Embryonic facial prominence (tissue), 1 donor: ENCODE measurements at regions not wholly inside any gene's neighbourhood (a gene's known extent, or its start where the extent isn't known, plus 50 kb on each side); places are given as distances from the start of the nearest gene placed in this dataset.
"Not testable (repeated sequence)": the region's sequence is repeated elsewhere in the genome, so short reads cannot be mapped to it uniquely, and the experiment has no call there.

Experiments
- DNase-seq: peaks from one replicate; pipeline ENCODE4 v3.0.0-alpha.2; 2016; ENCODE audit errors: extremely low spot score

DNA sequence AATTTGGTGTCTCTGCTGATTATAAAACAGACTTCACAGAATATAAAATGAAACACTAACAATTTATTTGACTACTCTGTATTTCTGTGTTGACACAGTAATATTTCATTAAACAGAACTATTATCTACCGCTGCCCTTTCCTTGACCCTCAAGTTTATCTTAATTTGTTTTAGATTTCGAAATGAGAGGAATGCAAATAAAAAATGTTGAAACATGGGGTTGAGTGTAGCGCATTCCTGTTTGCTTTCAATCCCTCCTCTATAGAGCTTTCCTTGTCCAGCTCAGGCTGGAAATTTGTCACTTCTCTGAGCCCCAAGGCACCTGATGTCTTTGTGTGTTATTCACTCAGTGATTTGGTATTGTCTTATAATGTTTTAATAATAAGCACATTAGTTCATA is 550.2 kb downstream of the ZBBX start:
- no peak for DNase-seq

DNA sequence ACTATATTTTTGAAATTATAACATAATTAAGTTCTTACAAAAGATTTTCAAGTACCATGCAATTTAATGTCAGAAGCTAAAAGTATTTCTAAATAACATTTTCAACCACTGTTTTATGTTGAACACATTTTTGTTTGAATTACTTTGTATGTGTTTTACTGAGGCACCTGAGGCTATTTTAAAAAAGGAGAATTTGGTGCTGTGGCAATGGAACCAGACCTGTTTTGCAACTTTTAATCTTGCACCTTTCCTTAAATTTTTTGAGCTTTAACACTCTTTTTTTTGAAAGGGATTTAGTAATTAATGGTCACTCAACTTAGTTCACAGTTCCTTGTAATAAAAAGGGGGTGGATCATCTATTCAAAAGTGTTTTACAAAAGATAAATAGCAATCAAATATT is 561.6 kb downstream of the ZBBX start:
- no peak for DNase-seq

DNA sequence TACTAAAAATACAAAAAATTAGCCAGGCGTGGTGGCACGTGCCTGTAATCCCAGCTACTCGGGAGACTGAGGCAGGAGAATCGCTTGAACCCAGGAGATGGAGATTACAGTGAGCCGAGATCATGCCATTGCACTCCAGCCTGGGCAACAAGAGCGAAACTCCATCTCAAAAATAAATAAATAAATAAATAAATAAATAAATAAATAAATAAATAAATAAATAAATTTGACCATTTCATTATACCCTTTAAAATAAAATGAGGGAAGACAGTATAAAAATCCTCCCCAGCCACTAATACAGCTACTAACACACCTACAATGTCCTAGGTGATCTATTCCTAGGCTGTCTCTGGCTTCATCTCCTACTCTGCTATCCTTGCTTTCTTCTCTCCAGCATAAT is 562.8 kb downstream of the ZBBX start:
- not testable (repeated sequence) for DNase-seq

DNA sequence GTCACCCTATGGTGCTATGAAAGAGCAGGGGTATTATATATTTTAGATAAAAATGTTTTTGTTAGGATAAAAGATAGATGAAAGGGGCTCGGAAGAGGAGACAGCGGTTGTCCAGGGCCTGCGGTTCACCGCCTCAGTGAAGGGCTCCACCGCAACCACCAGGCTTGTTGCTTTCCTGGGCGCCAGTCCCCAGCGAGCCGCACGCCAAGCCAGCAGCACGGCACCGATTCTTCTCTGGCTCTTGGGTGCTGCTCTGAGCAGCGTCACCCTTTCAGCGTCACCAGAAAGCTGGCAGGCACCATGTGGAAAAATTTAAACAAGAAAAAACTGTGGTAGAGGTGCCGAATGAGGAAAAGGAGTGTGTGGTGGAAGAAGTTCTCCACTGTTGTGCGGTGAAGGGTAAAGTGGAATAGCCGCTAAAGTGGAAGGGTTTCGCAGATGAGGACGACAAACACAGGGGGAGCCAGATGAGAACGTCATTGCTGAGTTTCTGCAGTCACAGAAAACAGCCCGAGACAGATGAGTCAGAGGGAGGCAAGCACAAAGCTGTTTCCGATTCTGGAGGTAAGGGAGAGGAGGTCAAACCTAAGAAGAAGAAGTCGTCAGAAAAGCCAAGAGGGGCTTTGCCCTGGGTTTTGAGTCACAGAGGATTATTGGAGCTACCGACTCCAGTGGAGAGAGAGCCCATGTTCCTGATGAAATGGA is 569.2 kb downstream of the ZBBX start:
- no peak for DNase-seq

DNA sequence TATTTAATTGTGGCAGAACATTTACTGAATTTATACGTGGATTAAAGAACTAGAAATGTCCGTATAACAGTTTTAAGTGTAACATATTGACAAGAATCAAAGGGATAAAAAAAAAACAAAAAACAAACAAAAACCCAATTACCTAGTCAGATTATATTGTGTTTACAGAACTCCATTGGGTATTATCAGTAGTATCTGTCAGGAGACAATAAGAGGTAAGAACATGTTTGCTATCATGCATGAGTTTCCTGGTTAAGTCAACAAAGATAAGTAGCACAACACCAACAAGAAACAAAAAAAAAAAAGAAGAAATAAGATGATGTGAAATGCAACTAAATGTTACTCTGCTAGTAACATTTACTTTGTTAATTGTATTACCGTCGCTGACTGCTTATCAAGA is 570.6 kb downstream of the ZBBX start:
- no peak for DNase-seq

DNA sequence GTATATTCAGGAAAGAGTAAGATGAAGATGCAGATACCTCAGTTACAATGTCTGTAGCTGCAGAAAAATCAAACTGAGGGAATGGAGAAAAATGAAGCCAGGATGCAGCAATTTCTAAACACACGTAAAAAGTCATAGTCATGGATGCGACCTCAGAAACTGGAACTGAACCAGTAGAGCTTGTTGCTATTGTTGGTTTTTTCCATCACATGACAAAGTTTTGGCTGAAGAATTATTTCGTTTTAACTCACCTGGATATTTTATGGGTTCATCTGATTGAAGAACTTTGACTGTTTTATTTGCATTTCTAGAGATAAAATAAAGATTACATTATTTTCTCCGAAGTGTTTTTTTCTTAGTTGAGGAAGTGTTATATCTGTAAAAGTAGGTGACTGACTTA is 591.2 kb downstream of the ZBBX start:
- no peak for DNase-seq

DNA sequence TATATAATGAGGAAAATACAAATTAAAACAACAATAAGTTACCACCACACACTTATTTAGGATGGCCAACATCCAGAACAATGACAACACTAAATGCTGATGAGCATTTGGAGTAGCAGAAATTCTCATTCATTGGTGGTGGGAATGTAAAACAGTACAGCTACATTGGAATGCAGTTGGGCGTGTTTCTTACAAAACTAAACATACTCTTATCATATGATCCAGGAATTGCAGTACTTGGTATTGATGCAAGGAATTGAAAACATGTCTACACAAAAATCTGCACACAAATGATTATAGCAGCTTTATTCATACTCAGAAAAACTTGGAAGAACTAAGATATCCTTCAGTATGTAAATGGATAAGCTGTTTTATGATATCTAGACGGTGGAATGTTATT is 594.2 kb downstream of the ZBBX start:
- DNase-seq = no peak

DNA sequence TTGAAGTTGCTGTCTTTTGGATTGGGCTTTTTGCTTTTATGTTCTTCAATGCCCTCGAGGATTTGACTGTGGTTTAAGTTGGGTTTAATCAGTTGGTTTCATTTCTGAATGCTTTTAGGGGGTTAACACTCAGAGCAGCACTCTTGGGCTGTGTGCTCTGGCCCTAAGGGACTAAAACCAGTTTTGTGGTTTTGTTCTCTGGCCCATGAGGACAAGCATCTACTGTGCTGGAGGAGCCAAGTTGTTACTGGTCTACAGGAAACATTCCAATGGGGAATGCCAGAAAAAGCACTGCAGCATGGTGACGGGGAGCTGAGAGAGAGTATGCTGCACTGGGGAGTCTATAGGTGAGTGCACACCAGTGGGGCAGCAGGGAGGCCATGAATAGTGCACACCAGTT is 596.9 kb downstream of the ZBBX start:
- DNase-seq = no peak

DNA sequence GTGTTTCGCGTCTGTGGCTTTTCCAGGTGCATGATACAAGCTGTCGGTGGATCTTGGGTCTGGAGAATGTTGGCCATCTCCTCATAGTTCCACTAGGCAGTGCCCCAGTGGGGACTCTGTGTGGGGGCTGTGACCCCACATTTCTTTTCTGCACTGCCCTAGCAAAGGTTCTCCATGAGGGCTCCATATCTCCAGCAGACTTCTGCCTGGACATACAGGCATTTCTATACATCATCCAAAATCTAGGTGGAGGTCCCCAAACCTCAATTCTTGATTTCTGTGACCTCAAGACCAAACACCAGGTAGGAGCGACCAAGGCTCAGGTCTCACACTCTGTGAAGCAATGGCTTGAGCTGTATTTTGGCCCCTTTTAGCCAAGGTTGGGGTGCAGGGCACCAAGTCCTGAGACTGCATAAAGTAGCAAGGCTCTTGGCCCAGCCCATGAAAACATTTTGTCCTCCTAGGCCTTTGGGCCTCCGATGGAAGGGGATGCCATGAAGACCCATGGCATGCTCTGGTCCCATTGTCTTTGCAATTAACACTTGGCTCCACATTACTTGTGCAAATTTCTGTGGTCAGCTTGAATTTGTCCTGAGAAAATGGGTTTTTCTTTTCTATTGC is 615.3 kb downstream of the ZBBX start:
- no peak for DNase-seq

DNA sequence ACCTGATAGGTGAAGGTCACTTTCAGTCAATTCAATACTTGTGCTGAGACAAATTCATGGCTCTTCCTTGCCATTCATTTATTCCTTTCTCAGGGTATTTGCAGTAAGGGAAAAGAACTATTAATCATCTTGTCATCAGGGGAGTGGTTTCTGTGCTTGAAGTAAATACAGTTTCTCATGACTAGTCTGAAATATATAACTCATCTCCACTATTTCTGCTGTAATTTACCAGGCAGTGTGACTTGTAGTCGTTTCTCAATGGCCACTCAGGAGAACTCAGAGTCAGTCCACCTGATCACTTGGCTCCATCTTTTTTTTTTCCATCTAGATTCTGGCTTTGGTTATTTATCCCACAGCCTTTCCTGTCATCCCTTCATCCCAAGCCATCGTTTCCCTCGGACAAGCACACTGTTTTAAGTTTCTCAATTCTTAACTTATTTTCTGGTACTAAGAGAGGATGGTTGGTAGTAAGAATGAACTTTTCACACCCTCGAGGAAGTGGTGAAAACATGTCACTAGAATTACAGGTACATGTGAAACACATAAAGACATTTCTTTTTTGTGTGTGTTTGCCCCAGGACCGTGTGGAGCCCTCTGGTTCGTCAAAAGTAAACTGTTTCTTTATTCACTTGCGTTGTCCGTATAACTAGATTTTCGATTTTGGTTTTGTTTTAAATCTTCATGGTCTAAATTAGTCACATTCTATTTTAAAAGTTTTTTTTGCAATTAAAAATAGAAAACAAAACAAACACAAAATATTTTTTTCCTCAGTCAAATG is 620.2 kb downstream of the ZBBX start:
- DNase-seq = no peak

DNA sequence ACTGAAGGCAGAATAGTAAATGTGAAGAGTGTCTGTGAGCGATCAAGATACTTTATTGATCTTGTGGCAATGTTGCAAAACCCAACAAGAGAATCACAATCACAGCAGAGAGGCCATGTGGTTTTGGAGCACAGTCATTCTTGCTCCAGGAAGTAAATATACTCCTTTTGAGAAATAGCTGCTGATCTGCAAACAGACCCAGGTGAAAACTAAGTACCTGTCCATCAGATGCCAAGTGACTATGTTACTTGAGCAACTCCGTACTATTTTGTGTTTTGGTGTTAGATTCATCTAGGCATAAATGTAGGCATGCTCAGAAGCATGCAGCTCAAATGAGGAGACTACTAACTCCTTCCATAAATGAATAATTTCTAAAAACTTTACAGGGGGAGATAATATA is 627.9 kb downstream of the ZBBX start:
- no peak for DNase-seq

DNA sequence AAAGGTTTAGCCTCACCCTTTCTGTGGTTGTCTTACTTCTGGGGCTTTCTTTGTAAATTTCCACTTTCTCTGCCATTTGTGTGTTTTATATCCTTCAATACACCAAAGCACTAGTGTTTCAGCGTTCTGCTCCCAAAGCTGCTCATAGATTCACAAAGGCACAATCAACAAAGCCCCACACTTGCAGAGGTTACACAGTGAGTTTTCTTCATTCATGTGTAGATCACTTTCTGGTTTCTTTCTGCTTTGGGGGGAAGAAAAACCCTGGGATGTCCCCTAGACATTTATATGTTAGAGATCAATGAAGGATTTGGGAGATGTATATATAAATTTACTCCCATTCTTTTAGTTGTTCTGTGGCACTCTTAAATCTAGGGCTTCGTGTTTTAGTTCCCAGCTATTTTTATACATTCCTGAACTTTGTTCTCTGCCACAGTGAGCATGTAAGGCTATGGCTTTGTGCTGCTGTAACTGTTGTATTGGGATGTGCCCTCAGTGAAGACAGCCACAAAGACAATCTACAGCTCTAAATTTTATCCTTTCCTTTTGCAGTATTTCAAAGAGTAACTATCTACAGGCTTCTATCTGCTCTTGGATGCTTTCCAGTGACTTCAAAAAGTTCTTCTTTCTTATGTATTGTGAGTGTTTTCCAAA is 636.5 kb downstream of the ZBBX start:
- DNase-seq = no peak

DNA sequence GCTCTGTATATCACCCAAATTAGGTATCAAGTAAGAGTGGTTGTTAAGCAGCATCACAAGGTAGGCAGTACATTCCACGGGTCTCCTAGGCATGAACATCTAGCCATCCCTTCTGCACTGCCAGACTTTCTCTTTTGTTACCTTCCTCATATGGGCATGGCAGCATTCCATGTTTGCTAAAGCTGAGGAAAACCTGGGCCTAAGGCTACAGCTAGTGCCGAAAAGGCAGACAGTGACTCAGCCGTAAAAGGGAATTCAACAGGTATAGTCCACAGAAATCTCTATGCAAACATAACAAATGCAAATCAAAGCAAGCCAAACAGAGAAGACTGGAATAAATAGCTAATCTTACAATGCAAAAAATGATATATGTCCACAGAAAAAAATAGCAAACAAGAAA is 645.4 kb downstream of the ZBBX start:
- DNase-seq = no peak

DNA sequence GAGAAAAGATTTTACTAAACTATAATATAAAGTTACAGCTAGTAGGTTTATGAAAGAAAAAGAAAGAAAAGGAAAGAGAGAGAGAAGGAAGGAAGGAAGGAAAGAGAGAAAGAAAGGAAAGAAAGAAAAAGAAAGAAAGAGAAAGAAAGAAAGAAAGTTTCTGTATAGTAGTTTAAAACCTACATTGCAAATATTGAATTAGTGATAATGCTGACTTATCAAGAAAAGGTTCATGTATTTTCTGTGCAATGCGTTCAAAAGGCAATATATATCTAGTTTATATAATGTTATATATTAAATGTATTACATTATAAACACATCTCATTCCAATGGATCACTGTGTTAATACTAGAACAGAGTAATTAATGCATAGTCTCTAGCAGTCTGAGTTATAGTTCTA is 648.4 kb downstream of the ZBBX start:
- DNase-seq = no peak

DNA sequence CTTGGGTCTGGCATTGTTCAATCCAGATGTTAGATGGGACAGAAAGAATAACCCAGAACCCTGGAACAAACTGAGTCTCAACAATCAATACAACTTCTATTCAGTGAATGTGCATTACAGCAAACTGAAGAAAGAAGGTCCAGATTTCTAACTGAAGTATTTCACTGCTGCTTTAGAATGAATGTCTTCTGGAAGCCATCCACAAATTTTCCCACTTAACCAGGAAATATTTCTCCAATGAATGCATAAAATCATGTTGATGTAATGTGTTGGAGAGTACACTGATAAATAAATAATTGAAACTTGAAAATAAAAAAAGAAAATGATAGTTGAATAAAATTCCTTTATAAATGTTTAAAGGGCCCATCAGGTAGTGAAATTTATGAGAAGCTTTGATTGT is 658.6 kb downstream of the ZBBX start:
- DNase-seq = no peak

DNA sequence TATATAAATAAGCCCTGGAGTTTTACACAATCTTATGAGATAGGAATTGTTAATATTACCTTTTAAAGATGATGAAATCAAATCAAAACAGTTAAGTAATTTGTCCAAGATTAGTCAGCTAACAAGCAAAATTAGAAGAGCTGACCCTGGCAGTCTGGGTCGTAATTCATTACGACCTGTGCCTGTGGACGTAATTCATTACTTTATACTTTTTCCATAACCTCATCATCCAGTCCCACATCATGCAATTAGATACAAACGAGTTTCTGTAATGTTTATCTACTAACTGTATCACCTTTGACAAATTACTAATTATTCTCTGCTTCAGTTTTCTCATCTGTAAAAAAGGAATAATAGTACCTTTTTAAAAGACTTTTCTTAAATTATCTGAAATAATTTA is 665.9 kb downstream of the ZBBX start:
- no peak for DNase-seq

DNA sequence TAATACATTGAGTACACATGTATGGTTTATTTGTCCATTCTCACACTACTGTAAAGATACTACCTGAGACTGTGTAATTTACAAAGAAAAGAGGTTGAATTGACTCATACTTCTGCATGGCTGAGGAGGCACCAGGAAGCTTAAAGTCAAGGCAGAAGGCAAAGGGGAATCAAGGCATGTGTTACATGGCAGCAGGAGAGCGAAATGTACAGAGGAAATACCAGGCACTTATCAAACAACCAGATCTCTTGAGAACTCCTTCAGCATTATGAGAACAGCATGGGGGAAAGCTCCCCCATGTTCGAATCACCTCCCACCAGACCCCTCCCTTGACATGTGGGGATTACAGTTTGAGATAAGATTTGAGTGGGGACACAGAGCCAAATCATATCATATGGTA is 666.3 kb downstream of the ZBBX start:
- DNase-seq = no peak

DNA sequence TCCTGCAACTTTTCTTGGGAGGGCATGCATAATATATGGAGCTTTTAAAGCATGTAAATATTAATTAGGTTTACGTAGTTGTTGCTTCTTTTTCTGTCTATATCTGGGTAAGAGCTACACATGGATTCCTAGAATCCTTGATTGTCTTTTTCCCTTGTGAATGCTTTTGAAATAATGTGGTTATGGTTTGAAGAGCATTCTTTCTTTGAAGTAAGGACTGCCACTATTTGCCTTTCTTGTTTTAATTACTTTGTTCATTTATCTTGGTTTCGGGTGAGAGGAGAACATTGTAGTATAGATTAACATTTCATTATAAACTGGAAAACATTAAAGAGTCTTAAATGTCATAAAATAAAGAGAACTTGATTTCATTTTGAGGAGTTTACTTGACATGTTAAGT is 674.0 kb downstream of the ZBBX start:
- DNase-seq = no peak

DNA sequence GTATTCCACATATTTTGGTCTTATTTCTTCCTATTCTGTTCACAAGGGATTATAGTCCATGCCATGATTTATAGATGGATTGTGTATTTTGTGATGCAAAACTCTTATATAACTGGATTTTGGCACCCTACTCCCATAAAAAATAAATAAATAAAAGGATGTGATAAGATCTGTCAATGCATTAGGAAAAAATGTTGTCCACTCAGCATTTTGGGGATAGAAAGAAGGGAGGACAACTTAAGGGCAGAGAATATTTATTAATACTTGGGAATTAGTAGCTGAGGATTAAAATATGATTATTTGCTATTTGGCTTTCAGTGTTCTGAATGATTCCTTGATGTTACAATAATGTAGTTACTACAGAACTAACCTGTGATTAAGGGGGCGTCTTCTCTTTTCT is 682.6 kb downstream of the ZBBX start:
- DNase-seq = no peak

DNA sequence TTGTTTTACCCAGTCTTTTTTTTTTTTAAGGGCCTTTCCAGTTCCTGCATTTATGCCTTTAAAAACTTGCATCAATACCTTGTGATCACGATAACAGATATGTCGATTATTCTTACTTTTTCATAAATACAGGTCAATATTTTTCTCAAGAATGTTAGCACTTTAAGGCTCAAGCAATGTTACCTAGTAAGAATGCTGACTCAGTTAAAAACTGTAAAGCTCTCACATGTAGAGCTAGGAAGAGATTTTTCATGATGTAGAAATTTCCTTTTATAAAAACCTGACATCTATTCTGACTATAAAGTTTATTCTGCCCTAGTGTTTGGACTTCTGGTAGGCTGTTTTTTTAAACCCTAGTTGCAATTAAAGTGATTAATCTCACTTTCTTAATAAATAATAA is 684.0 kb downstream of the ZBBX start:
- no peak for DNase-seq

DNA sequence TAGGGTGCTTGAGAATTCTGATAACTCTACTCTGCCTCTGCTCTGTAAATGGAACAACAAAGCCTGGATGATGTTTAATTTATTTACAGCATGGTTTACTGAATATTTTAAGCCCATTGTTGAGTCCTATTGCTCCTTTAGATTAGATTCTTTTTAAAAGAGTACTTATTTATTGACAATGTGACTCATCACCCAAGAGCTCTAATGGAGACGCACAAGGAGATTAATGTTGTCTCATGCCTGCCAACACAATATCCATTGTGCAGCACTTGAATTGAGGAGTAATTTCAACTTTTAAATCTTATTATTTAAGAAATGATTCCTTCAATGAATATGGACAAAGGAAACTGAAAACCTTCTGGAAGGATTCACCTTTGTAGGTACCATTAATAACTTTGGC is 691.4 kb downstream of the ZBBX start:
- DNase-seq = no peak

DNA sequence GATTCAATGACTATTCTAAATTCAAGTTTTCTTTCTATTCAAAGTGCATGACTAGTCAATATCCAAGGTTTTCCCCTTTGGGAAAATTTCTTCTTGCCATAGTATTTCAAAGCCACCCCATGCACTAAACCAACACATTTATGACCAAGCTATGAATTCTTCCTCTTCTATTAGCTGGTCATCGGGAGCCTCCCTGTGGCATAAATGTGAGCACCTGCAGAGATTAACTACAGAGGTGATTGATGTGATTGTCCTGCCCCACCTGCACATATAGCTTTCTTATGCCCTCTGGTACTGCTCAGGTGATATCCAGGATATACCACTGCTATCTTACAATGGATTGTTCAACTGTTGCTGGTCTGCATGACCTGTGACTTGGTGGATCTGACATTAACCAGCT is 694.9 kb downstream of the ZBBX start:
- no peak for DNase-seq

DNA sequence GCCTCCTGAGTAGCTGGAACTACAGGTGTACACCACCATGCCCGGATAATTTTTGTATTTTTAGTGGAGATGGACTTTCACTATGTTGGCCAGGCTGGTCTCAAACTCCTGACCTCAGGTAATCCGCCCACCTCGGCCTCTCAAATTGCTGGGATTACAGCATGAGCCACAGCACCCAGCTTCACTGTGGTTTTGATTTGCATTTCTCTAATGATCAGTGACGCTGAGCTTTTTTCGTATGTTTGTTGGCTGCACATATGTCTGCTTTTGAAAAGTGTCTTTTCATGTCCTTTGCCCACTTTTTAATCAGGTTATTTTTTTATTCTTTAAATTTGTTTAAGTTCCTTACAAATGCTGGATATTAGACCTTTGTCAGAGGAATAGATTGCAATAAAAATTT is 696.0 kb downstream of the ZBBX start:
- not testable (repeated sequence) for DNase-seq
